ENCODE measurements at regions not wholly inside any gene's neighbourhood (a gene's known extent, or its start where the extent isn't known, plus 50 kb on each side); places are given as distances from the start of the nearest gene placed in this dataset.

GRCh38 chr4:13876131-13876530, 248.6 kb upstream of the BOD1L1 start (continued):
- TF ChIP-seq JUNB (IDR thresholded peaks at IDR 0.05; ENCODE audit: unreplicated experiment) (no peak), STAT1 (IDR thresholded peaks at IDR 0.05; ENCODE audit: unreplicated experiment) (no peak), ZNF114 (CRISPR knock-in tag; IDR thresholded peaks at IDR 0.05) (no peak), CREB1 (CRISPR knock-in tag; IDR thresholded peaks at IDR 0.05; ENCODE audit: low read depth) (no peak)
- TF ChIP-seq, protein P1, sequence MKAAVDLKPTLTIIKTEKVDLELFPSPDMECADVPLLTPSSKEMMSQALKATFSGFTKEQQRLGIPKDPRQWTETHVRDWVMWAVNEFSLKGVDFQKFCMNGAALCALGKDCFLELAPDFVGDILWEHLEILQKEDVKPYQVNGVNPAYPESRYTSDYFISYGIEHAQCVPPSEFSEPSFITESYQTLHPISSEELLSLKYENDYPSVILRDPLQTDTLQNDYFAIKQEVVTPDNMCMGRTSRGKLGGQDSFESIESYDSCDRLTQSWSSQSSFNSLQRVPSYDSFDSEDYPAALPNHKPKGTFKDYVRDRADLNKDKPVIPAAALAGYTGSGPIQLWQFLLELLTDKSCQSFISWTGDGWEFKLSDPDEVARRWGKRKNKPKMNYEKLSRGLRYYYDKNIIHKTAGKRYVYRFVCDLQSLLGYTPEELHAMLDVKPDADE (IDR thresholded peaks at IDR 0.05), result no peak
- TF ChIP-seq, protein P2, sequence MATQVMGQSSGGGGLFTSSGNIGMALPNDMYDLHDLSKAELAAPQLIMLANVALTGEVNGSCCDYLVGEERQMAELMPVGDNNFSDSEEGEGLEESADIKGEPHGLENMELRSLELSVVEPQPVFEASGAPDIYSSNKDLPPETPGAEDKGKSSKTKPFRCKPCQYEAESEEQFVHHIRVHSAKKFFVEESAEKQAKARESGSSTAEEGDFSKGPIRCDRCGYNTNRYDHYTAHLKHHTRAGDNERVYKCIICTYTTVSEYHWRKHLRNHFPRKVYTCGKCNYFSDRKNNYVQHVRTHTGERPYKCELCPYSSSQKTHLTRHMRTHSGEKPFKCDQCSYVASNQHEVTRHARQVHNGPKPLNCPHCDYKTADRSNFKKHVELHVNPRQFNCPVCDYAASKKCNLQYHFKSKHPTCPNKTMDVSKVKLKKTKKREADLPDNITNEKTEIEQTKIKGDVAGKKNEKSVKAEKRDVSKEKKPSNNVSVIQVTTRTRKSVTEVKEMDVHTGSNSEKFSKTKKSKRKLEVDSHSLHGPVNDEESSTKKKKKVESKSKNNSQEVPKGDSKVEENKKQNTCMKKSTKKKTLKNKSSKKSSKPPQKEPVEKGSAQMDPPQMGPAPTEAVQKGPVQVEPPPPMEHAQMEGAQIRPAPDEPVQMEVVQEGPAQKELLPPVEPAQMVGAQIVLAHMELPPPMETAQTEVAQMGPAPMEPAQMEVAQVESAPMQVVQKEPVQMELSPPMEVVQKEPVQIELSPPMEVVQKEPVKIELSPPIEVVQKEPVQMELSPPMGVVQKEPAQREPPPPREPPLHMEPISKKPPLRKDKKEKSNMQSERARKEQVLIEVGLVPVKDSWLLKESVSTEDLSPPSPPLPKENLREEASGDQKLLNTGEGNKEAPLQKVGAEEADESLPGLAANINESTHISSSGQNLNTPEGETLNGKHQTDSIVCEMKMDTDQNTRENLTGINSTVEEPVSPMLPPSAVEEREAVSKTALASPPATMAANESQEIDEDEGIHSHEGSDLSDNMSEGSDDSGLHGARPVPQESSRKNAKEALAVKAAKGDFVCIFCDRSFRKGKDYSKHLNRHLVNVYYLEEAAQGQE (IDR thresholded peaks at IDR 0.05; ENCODE audit: unreplicated experiment), result no peak

DNA sequence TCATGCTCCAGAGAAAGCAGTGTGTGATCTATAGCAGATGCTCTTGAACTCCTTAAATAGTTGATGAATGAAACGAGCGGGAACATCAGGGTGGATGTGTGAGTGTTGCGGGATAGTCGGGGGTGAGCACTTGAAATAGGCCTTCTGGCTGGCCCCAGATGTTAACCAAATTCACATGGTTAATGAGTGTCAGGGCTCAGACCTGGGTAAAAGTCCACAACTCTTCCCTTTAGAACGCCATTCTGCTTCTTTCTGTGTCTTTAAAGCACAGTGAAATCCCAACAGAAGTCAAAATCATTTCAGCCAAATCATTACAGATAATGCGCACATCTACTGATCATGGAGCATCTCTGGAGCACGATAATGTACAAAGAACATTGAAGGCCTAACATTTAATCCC, 249.4 kb upstream of the BOD1L1 start:
- Histone ChIP-seq H3K4me3 (no peak overlapping the region), H3K36me3 (ENCODE audit: insufficient read depth) (no peaks in the 10 kb centered on the region), H3K79me2 (replicated peaks; ENCODE audit: insufficient read depth) (no peaks in the 10 kb centered on the region), H3K4me2 (no peak overlapping the region), H4K20me1 (replicated peaks; ENCODE audit: insufficient read depth) (no peaks in the 10 kb centered on the region), H3K27ac (ENCODE audit: low read depth) (no peak overlapping the region), H3F3A (replicated peaks; ENCODE audit: low read depth) (no peaks in the 10 kb centered on the region), H2AFZ (no peak overlapping the region), H3K4me1 (ENCODE audit: insufficient read depth) (no peaks in the 10 kb centered on the region), H3K27me3 (ENCODE audit: insufficient read depth) (no peaks in the 10 kb centered on the region), H3K9me2 (ENCODE audit: insufficient read depth) (0 out of 2 replicates have a peak, but pooled peaks cover 14% of the 10 kb centered on the region)
- DNase-seq (ENCODE audit: low spot score), result no peak
- Mint-ChIP-seq H3K4me1 (no peaks in the 10 kb centered on the region; the same call in 2 of the 3 replicates), H3K4me3 (no peak overlapping the region), H3K27ac (no peak overlapping the region), H3K9me3 (no peaks in the 10 kb centered on the region; the same call in 2 of the 3 replicates), H3K27me3 (ENCODE audit: insufficient read depth, low read depth, poor library complexity) (peaks cover 2% of the 10 kb centered on the region), H3K36me3 (ENCODE audit: low read depth) (no peaks in the 10 kb centered on the region)
- no peak for ATAC-seq
- no peak for TF ChIP-seq EZH2phosphoT487 (IDR thresholded peaks at IDR 0.05; ENCODE audit: unreplicated experiment)
- TF ChIP-seq, protein P1 (IDR thresholded peaks at IDR 0.05), result no peak
- no peak for TF ChIP-seq CTCF (conservative IDR thresholded peaks at IDR 0.05; ENCODE audit: low read depth in 2 of 2)
- no peak for TF ChIP-seq NANOG (IDR thresholded peaks at IDR 0.05; ENCODE audit: borderline replicate concordance)
- no peak for TF ChIP-seq JUNB (IDR thresholded peaks at IDR 0.05; ENCODE audit: unreplicated experiment)
- no peak for TF ChIP-seq STAT1 (IDR thresholded peaks at IDR 0.05; ENCODE audit: unreplicated experiment)
- TF ChIP-seq, protein P2 (IDR thresholded peaks at IDR 0.05; ENCODE audit: unreplicated experiment), result no peak
- no peak for TF ChIP-seq ZNF114 (CRISPR knock-in tag; IDR thresholded peaks at IDR 0.05)
- no peak for TF ChIP-seq ZNF331 (CRISPR knock-in tag; IDR thresholded peaks at IDR 0.05; ENCODE audit: low read depth)
- TF ChIP-seq CREB1 (CRISPR knock-in tag; IDR thresholded peaks at IDR 0.05; ENCODE audit: low read depth), result no peak
- no peak for TF ChIP-seq POLR2AphosphoS5 (IDR thresholded peaks at IDR 0.05; ENCODE audit: low read depth)
- no peak for TF ChIP-seq EZH2 (IDR thresholded peaks at IDR 0.05; ENCODE audit: low read depth, unreplicated experiment)

All from GM23338 (cell line).